Smooth muscle cell (in vitro differentiated cells): ENCODE measurements at regions not wholly inside any gene's neighbourhood (a gene's known extent, or its start where the extent isn't known, plus 50 kb on each side); places are given as distances from the start of the nearest gene placed in this dataset.

Experiments used
- DNase-seq: peaks from one replicate; lab custom pipeline; 2025; ENCODE audit not compliant: unreplicated experiment; lab: John Stamatoyannopoulos, UW
- H2AFZ ChIP-seq: fragments of 200-600 bp; sonication (generic); 2 replicates; pipeline ENCODE4 v1.6.0; 2016; ENCODE audit warnings: antibody characterized with exemption, low read depth, mild to moderate bottlenecking
- H3F3A ChIP-seq: fragments of 200-600 bp; sonication (generic); 2 replicates; pipeline ENCODE4 v1.6.0; 2017; ENCODE audit warnings: antibody characterized with exemption, low read depth
- H3K27ac ChIP-seq: fragments of 200-600 bp; sonication (generic); 2 replicates; pipeline ENCODE4 v1.5.1; 2016; ENCODE audit warnings: low read depth, mild to moderate bottlenecking
- H3K27me3 ChIP-seq: fragments of 200-600 bp; sonication (generic); 2 replicates; pipeline ENCODE4 v1.6.1; 2016; ENCODE audit warnings: low read depth, mild to moderate bottlenecking
- H3K36me3 ChIP-seq: fragments of 200-600 bp; sonication (generic); 2 replicates; pipeline ENCODE4 v1.5.1; 2016; ENCODE audit warnings: low read depth
- H3K4me1 ChIP-seq: fragments of 200-600 bp; sonication (generic); 2 replicates; pipeline ENCODE4 v1.5.1; 2016; ENCODE audit warnings: low read depth
- H3K4me2 ChIP-seq: fragments of 200-600 bp; sonication (generic); 2 replicates; pipeline ENCODE4 v1.6.0; 2016; ENCODE audit warnings: mild to moderate bottlenecking
- H3K4me3 ChIP-seq: fragments of 200-600 bp; sonication (generic); 2 replicates; pipeline ENCODE4 v1.5.1; 2016; ENCODE audit warnings: mild to moderate bottlenecking
- H3K79me2 ChIP-seq: fragments of 200-600 bp; sonication (generic); 2 replicates; pipeline ENCODE4 v1.6.0; 2016; ENCODE audit warnings: low read depth, mild to moderate bottlenecking
- H3K9ac ChIP-seq: fragments of 200-600 bp; sonication (generic); 2 replicates; pipeline ENCODE4 v1.6.0; 2016; ENCODE audit warnings: low read depth
- H3K9me3 ChIP-seq: fragments of 200-600 bp; sonication (generic); replicated peaks from 2 replicates; pipeline ENCODE4 v1.5.1; 2016; ENCODE audit warnings: low read depth
- H4K20me1 ChIP-seq: fragments of 200-600 bp; sonication (generic); 2 replicates; pipeline ENCODE4 v1.6.0; 2016; ENCODE audit warnings: low read depth
- CTCF ChIP-seq: fragments of 200-600 bp; sonication (generic); IDR thresholded peaks from 2 replicates; pipeline ENCODE4 v1.5.1; 2017; ENCODE audit warnings: borderline replicate concordance, mild to moderate bottlenecking, antibody characterized with exemption; ENCODE audit not compliant: insufficient read depth, poor library complexity, severe bottlenecking
- WGBS: methylation state at CpG from one replicate; pipeline ENCODE4 v1.1.7; 2016; ENCODE audit warnings: low lambda C conversion rate; 5-methylcytosine and 5-hydroxymethylcytosine counted together

GRCh38 chr2:13986119-13986720 lies 646.3 kb upstream of the LRATD1 start:
- no peak overlapping the region for H3K9ac ChIP-seq
- no peaks in the 10 kb centered on the region for H3K27me3 ChIP-seq
- H2AFZ ChIP-seq: no peak overlapping the region
- no peak for TF ChIP-seq CTCF
- H3K79me2 ChIP-seq: no peaks in the 10 kb centered on the region
- H3K36me3 ChIP-seq: no peaks in the 10 kb centered on the region
- H3K9me3 ChIP-seq: no peaks in the 10 kb centered on the region
- H3K27ac ChIP-seq: no peak overlapping the region
- WGBS: 78% methylated on average over 8 of the region's 8 CpGs
- no peaks in the 10 kb centered on the region for H4K20me1 ChIP-seq
- no peak for DNase-seq
- no peaks in the 10 kb centered on the region for H3F3A ChIP-seq
- H3K4me1 ChIP-seq: no peaks in the 10 kb centered on the region
- no peak overlapping the region for H3K4me3 ChIP-seq
- H3K4me2 ChIP-seq: no peak overlapping the region

- no peak for DNase-seq
- no peak for TF ChIP-seq CTCF
- Histone ChIP-seq H3K4me3 (no peak overlapping the region), H3K4me2 (no peak overlapping the region), H3K9ac (no peak overlapping the region), H3K4me1 (no peaks in the 10 kb centered on the region), H3K27ac (no peak overlapping the region), H3K9me3 (no peaks in the 10 kb centered on the region), H3K27me3 (no peaks in the 10 kb centered on the region), H3K36me3 (no peaks in the 10 kb centered on the region), H2AFZ (no peak overlapping the region), H3F3A (no peaks in the 10 kb centered on the region), H3K79me2 (no peaks in the 10 kb centered on the region), H4K20me1 (no peaks in the 10 kb centered on the region)
Measured at GRCh38 chr2:13996527-13996926, 636.0 kb upstream of the LRATD1 start.

GRCh38 chr2:14011190-14011589 lies 621.3 kb upstream of the LRATD1 start:
- H3K4me2 ChIP-seq: no peak overlapping the region
- no peak overlapping the region for H3K4me3 ChIP-seq
- TF ChIP-seq CTCF: no peak
- H4K20me1 ChIP-seq: no peaks in the 10 kb centered on the region
- DNase-seq: no peak
- H3K79me2 ChIP-seq: no peaks in the 10 kb centered on the region
- no peaks in the 10 kb centered on the region for H3K36me3 ChIP-seq
- no peaks in the 10 kb centered on the region for H3K27me3 ChIP-seq
- no peak overlapping the region for H3K9ac ChIP-seq
- H3K9me3 ChIP-seq: no peaks in the 10 kb centered on the region
- 93% methylated on average over 4 of the region's 4 CpGs for WGBS
- no peak overlapping the region for H2AFZ ChIP-seq
- H3K4me1 ChIP-seq: no peaks in the 10 kb centered on the region
- H3F3A ChIP-seq: no peaks in the 10 kb centered on the region
- H3K27ac ChIP-seq: no peak overlapping the region

GRCh38 chr2:14015113-14015630 lies 617.3 kb upstream of the LRATD1 start:
- no peak overlapping the region for H2AFZ ChIP-seq
- no peak overlapping the region for H3K4me3 ChIP-seq
- 79% methylated on average over 4 of the region's 4 CpGs for WGBS
- no peaks in the 10 kb centered on the region for H4K20me1 ChIP-seq
- H3K27me3 ChIP-seq: no peaks in the 10 kb centered on the region
- no peaks in the 10 kb centered on the region for H3K79me2 ChIP-seq
- H3K4me2 ChIP-seq: no peak overlapping the region
- DNase-seq: no peak
- no peak for TF ChIP-seq CTCF
- H3F3A ChIP-seq: no peaks in the 10 kb centered on the region
- no peak overlapping the region for H3K9ac ChIP-seq
- no peaks in the 10 kb centered on the region for H3K9me3 ChIP-seq
- no peaks in the 10 kb centered on the region for H3K4me1 ChIP-seq
- no peak overlapping the region for H3K27ac ChIP-seq
- no peaks in the 10 kb centered on the region for H3K36me3 ChIP-seq
